Heart right ventricle (tissue), 16 donors: ENCODE measurements at regions not wholly inside any gene's neighbourhood (a gene's known extent, or its start where the extent isn't known, plus 50 kb on each side); places are given as distances from the start of the nearest gene placed in this dataset.

ENCODE experiments used
- ATAC-seq, 8 donors: fragments of 200-7000 bp; cut with Tn5 transposase; one replicate each; pipeline ENCODE4 v1.9.1; 2020; ENCODE audit warnings: mild to moderate bottlenecking in 8 of 8, moderate library complexity in 8 of 8, moderate number of reproducible peaks in 1 of 8
- DNase-seq, 2 donors: peaks; one replicate each; pipeline ENCODE4 v3.0.0-alpha.2; 2020
- H3K27ac ChIP-seq, 10 donors: fragments of 200-600 bp; sonication (generic) in 2 of 10; one replicate each; pipeline versions ENCODE4 v1.5.0 to v1.8.0; 2020 to 2022; ENCODE audit warnings: mild to moderate bottlenecking in 3 of 10
- H3K27me3 ChIP-seq, 7 donors: fragments of 200-600 bp; one replicate each; pipeline ENCODE4 v1.8.0; 2021 to 2022; ENCODE audit warnings: mild to moderate bottlenecking in 2 of 7
- H3K36me3 ChIP-seq, 9 donors: fragments of 200-600 bp; sonication (generic) in 1 of 9; one replicate each; pipeline versions ENCODE4 v1.5.0 to v1.8.0; 2020 to 2022; ENCODE audit warnings: mild to moderate bottlenecking in 2 of 9
- H3K4me1 ChIP-seq, 9 donors: fragments of 200-600 bp; sonication (generic) in 1 of 9; one replicate each; pipeline versions ENCODE4 v1.5.0 to v1.8.0; 2020 to 2022; ENCODE audit warnings: mild to moderate bottlenecking in 4 of 9
- H3K4me3 ChIP-seq, 10 donors: fragments of 200-600 bp; sonication (generic) in 2 of 10; one replicate each; pipeline versions ENCODE4 v1.5.0 to v1.8.0; 2020 to 2022; ENCODE audit warnings: mild to moderate bottlenecking in 7 of 10, moderate library complexity in 2 of 10
- H3K9me3 ChIP-seq, 11 donors: fragments of 200-600 bp in 10 of 11; sonication (generic) in 2 of 11; one replicate each; pipeline versions ENCODE4 v1.5.0 to v1.8.0; 2013 to 2022; ENCODE audit warnings: mild to moderate bottlenecking in 2 of 11, control low read depth in 1 of 11, moderate library complexity in 1 of 11
- CTCF ChIP-seq, 9 donors: fragments of 200-600 bp; sonication (generic) in 2 of 9; IDR thresholded peaks; one replicate each; pipeline versions ENCODE4 v1.5.0 to v1.8.0; 2021 to 2022; ENCODE audit warnings: antibody characterized with exemption in 9 of 9, mild to moderate bottlenecking in 5 of 9, moderate library complexity in 1 of 9
- WGBS, 2 donors: extraction: QIAGEN DNeasy Blood & Tissue Kit; methylation state at CpG; one replicate each; pipeline ENCODE4 v1.1.7; 2013; ENCODE audit warnings: inconsistent platforms in 1 of 2; 5-methylcytosine and 5-hydroxymethylcytosine counted together
- intact Hi-C, 10 donors: fragments of 100-400 bp; cut with DNase I; formaldehyde crosslinking; loops; one replicate each; pipeline versions ENCODE4 v1.11.1 to v1.14.2; 2022
- donor health status: Arrhythmogenic right ventricular cardiomyopathy.
- donor health status: ischemic (EF 13 %, LVEDD 7.1; RV severe dilation, severe dysfunction).
- donor health status: healthy with polysubstance abuse.
- donor health status: DM: no; HTN: yes; CAD: no.
- donor health status: DM: no; HTN: no; CAD: no.
- donor health status: ischemic (EF 25% LVEDD 6.9; RV normal size, moderate dysfunction).
- donor health status: ischemic (EF 25% LVEDD 5.7; RV mildly dilated, moderate dysfunction).
- donor health status: healthy.
- donor health status: DM: yes; HTN: yes; CAD: no.
- donor health status: Ischemic cardiomyopathy.
- donor health status: ischemic (EF 35%, LVEDD 5.7; RV mildly dilated, moderate dysfunction).
- donor health status: nonischemic (EF 11% LVEDD 7.7; RV severe dilation, severe dysfunction).
- donor health status: DM: yes; HTN: yes; CAD: no.
- donor health status: PGD.
- donor health status: ischemic (EF 29% LVEDD 5.4; RV normal size, mild dysfunction).
- donor health status: nonischemic (EF 23%, LVEDD 6.1; RV moderate dilation, normal function).

- no peak for DNase-seq
- H3K27ac ChIP-seq: no peak overlapping the region
Observed at GRCh38 chr7:25886387-25887240, 265.4 kb upstream of the NFE2L3 start.

DNA sequence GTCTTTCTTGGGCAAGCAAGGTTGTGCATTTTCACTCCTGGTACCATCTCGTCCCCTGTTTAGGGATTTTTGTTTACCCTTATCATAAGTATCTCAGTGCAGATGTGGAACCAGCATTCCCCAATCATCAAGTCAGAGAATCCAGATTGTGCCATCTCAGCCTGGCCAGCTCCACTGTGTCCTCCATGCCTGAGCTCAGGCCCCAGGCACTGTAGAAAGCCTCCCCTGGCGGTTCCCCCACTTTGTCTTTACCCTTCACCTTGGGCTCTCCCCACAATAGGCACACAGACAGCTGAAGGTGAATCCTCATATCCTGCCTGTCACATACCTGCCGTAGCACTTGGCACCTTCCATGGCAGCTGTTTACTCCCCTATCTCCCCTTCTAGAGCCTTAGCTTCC lies 264.7 kb upstream of the NFE2L3 start:
- no peaks in the 10 kb centered on the region for H3K9me3 ChIP-seq
- peaks cover 0 to 5% (median 0%) of the 10 kb centered on the region in 9 donors for H3K4me1 ChIP-seq
- intact Hi-C loops: loop anchor here in 3 of 10 donors (5.0 to 10.0 kb wide), 4 partner anchors 780 to 1278 kb away; partner anchors contain the start of gene HOXA9 (in 1 of the 3)
- H3K4me3 ChIP-seq: no peak overlapping the region
- no peak for ATAC-seq
- no peak overlapping the region for H3K27ac ChIP-seq
- H3K27me3 ChIP-seq: peaks cover 6 to 76% (median 69%) of the 10 kb centered on the region in 7 donors
- no peaks in the 10 kb centered on the region for H3K36me3 ChIP-seq
- DNase-seq: no peak
- TF ChIP-seq CTCF (IDR thresholded peaks at IDR 0.05): no peak
- 62 to 88% methylated on average over 3 of the region's 3 CpGs for WGBS, 2 donors

More at GRCh38 chr7:25886387-25887240, 265.4 kb upstream of the NFE2L3 start:
- ATAC-seq: peak in 3 of 8 donors; percentile 55 to 72 (median 64)
- Histone ChIP-seq H3K4me1 (peaks cover 0 to 5% (median 0%) of the 10 kb centered on the region in 9 donors), H3K36me3 (no peaks in the 10 kb centered on the region), H3K27me3 (peaks cover 6 to 82% (median 74%) of the 10 kb centered on the region in 7 donors), H3K4me3 (no peak overlapping the region), H3K9me3 (no peaks in the 10 kb centered on the region)
- WGBS, 2 donors: 61 to 66% methylated on average over 6 of the region's 6 CpGs
- no peak for TF ChIP-seq CTCF (IDR thresholded peaks at IDR 0.05)
- intact Hi-C loops: loop anchor here in 3 of 10 donors (5.0 to 10.0 kb wide), 4 partner anchors 781 to 1278 kb away; partner anchors contain the start of gene HOXA9 (in 1 of the 3)

- Histone ChIP-seq H3K27me3 (peaks cover 6 to 68% (median 62%) of the 10 kb centered on the region in 7 donors), H3K27ac (no peak overlapping the region), H3K36me3 (no peaks in the 10 kb centered on the region), H3K4me3 (no peak overlapping the region), H3K9me3 (no peaks in the 10 kb centered on the region), H3K4me1 (peaks cover 0 to 5% (median 0%) of the 10 kb centered on the region in 9 donors)
- intact Hi-C loops: loop anchor here in 3 of 10 donors (5.0 to 10.0 kb wide), 4 partner anchors 779 to 1277 kb away; partner anchors contain the start of gene HOXA9 (in 1 of the 3)
- no peak for TF ChIP-seq CTCF (IDR thresholded peaks at IDR 0.05)
- WGBS, 2 donors: 98 to 99% methylated on average over 2 of the region's 2 CpGs
- DNase-seq (no peak), ATAC-seq (no peak)
Observed at GRCh38 chr7:25887795-25888559, 264.0 kb upstream of the NFE2L3 start.

- WGBS, 2 donors: 12 to 19% methylated on average over 7 of the region's 7 CpGs
- peak in 1 of 8 donors; percentile 41 for ATAC-seq
- H3K9me3 ChIP-seq: no peaks in the 10 kb centered on the region
- H3K4me3 ChIP-seq: no peak overlapping the region
- no peak for DNase-seq
- TF ChIP-seq CTCF (IDR thresholded peaks at IDR 0.05): no peak
- H3K4me1 ChIP-seq: peaks cover 0 to 10% (median under 1%) of the 10 kb centered on the region in 9 donors
- peaks cover 11 to 69% (median 63%) of the 10 kb centered on the region in 7 donors for H3K27me3 ChIP-seq
- H3K27ac ChIP-seq: no peak overlapping the region
- intact Hi-C loops: loop anchor here (5.0 to 10.0 kb wide), 11 partner anchors 63 to 1275 kb away; partner anchors contain the start of genes HOXA9 (in 4 of the 10), CBX3 (in 1 of the 10), HNRNPA2B1 (in 1 of the 10) and HOXA3 (in 1 of the 10)
- no peaks in the 10 kb centered on the region for H3K36me3 ChIP-seq
Observed at GRCh38 chr7:25889765-25890164, 262.2 kb upstream of the NFE2L3 start.
